HepG2 (cell line): ENCODE measurements at regions not wholly inside any gene's neighbourhood (a gene's known extent, or its start where the extent isn't known, plus 50 kb on each side); places are given as distances from the start of the nearest gene placed in this dataset.

Source experiments
- ATAC-seq: fragments of 200-7000 bp; cut with Tn5 transposase; 3 replicates; pipeline ENCODE4 v1.9.1; 2020; ENCODE audit warnings: mild to moderate bottlenecking, moderate library complexity
- BruUV-seq: library from RNA; stranded (reverse); fragments of 400-500 nt; replicated peaks from 2 replicates; lab custom pipeline; 2021; lab: Mats Ljungman, UMichigan
- CTCF ChIA-PET: fragments of 300-600 bp; formaldehyde crosslinking; extraction: SDS; loops from one replicate; lab custom pipeline; 2021; ENCODE audit warnings: low total read pairs, inconsistent platforms, low intra/inter-chr PET ratio; lab: Yijun Ruan, JAX
- POLR2A ChIA-PET: fragments of 350-600 bp; sonication (Branson Sonifier 250); formaldehyde crosslinking; loops from one replicate; lab custom pipeline; 2020; ENCODE audit warnings: antibody characterized with exemption, inconsistent platforms; lab: Yijun Ruan, JAX
- DNase-seq: peaks from one replicate; pipeline ENCODE4 v3.0.0-alpha.2; 2015; ENCODE audit warnings: low spot score
- FAIRE-seq: peaks from 3 replicates; lab custom pipeline; 2011; peaks lifted over from hg19 to GRCh38; lab: Jason Lieb, UNC
- H2AFZ ChIP-seq: one replicate; pipeline ENCODE4 v1.6.1; 2011; ENCODE audit warnings: low read length, inconsistent platforms
- H3K27ac ChIP-seq: fragments of 300-600 bp; 3 replicates; pipeline ENCODE4 v1.8.0; 2011; ENCODE audit warnings: mixed run types, mild to moderate bottlenecking, mixed read lengths, low read length, inconsistent platforms; ENCODE audit not compliant: insufficient read depth; ENCODE audit errors: extremely low read length
- H3K27me3 ChIP-seq, 2 experiments: fragments of 200-600 bp in 1 of 2; 2 replicates in 1 of 2; 3 replicates in 1 of 2; pipeline versions ENCODE4 v1.6.0 to v1.8.0; 2011; ENCODE audit warnings: low read length in 2 of 2, mild to moderate bottlenecking in 2 of 2, moderate library complexity in 2 of 2, inconsistent platforms in 1 of 2; ENCODE audit not compliant: insufficient read depth in 2 of 2, control insufficient read depth in 1 of 2
- H3K36me3 ChIP-seq, 2 experiments: fragments of 200-600 bp in 1 of 2; replicated peaks in 1 of 2; 2 replicates in 1 of 2; 3 replicates in 1 of 2; pipeline versions ENCODE4 v1.5.1 to v1.8.0; 2011; ENCODE audit warnings: low read length in 2 of 2, inconsistent platforms in 1 of 2; ENCODE audit not compliant: insufficient read depth in 2 of 2, control insufficient read depth in 1 of 2
- H3K4me1 ChIP-seq: 2 replicates; pipeline ENCODE4 v1.5.1; 2012; ENCODE audit warnings: low read length, inconsistent platforms; ENCODE audit not compliant: insufficient read depth
- H3K4me2 ChIP-seq: 2 replicates; pipeline ENCODE4 v1.6.0; 2011; ENCODE audit warnings: low read depth, low read length, inconsistent platforms
- H3K4me3 ChIP-seq, 3 experiments: fragments of 200-600 bp in 1 of 3; sonication (generic), shearing (Covaris generic) in 1 of 3; replicated peaks in 1 of 3; 2 replicates each; pipeline ENCODE4 v1.5.1; 2011 to 2016; ENCODE audit warnings: low read length in 3 of 3, inconsistent platforms in 2 of 3, low read depth in 2 of 3, mild to moderate bottlenecking in 2 of 3, control low read depth in 1 of 3, mixed read lengths in 1 of 3; ENCODE audit not compliant: insufficient read depth in 1 of 3
- H3K79me2 ChIP-seq: one replicate; pipeline ENCODE4 v1.6.1; 2011; ENCODE audit warnings: low read length, inconsistent platforms; ENCODE audit not compliant: insufficient read depth
- H3K9ac ChIP-seq: 2 replicates; pipeline ENCODE4 v1.6.0; 2011; ENCODE audit warnings: mild to moderate bottlenecking, low read depth, low read length, inconsistent platforms; ENCODE audit not compliant: insufficient read depth
- H3K9me3 ChIP-seq: 2 replicates; pipeline ENCODE4 v1.5.1; 2012; ENCODE audit warnings: mild to moderate bottlenecking, low read length
- H4K20me1 ChIP-seq: 2 replicates; pipeline ENCODE4 v1.6.0; 2011; ENCODE audit warnings: inconsistent platforms, mild to moderate bottlenecking, low read length, moderate library complexity; ENCODE audit not compliant: insufficient read depth
- ARNTL ChIP-seq: sonication (generic); formaldehyde crosslinking; IDR thresholded peaks from 2 replicates; pipeline ENCODE4 v1.4.0; 2020; ENCODE audit warnings: mild to moderate bottlenecking, missing genetic modification reagents
- CREB1 ChIP-seq, 2 experiments: fragments of 450-650 bp in 1 of 2; IDR thresholded peaks; 2 replicates each; pipeline ENCODE4 v1.6.1; 2016 to 2017; ENCODE audit warnings: control low read depth in 1 of 2, mild to moderate bottlenecking in 1 of 2, missing compliant biosample characterization in 1 of 2, missing genetic modification characterization in 1 of 2
- CTCF ChIP-seq: sonication (generic); formaldehyde crosslinking; IDR thresholded peaks from 2 replicates; pipeline ENCODE4 v1.5.0; 2020; ENCODE audit warnings: mild to moderate bottlenecking, missing genetic modification reagents, moderate library complexity
- GFI1 ChIP-seq: sonication (generic); formaldehyde crosslinking; IDR thresholded peaks from 2 replicates; pipeline ENCODE4 v1.5.0; 2020; ENCODE audit warnings: missing genetic modification reagents, mild to moderate bottlenecking, borderline replicate concordance
- MNT ChIP-seq: fragments of 450-650 bp; IDR thresholded peaks from 2 replicates; pipeline ENCODE4 v1.6.1; 2016
- PCBP1 ChIP-seq: fragments of 200-400 bp; formaldehyde crosslinking; IDR thresholded peaks from 2 replicates; pipeline ENCODE4 v1.6.1; 2017; ENCODE audit warnings: mild to moderate bottlenecking, low read depth, low read length, borderline replicate concordance
- SMARCC2 ChIP-seq: fragments of 450-650 bp; IDR thresholded peaks from 2 replicates; pipeline ENCODE4 v1.6.1; 2017; ENCODE audit warnings: antibody characterized with exemption, mild to moderate bottlenecking
- ZBTB21 ChIP-seq: sonication (generic); formaldehyde crosslinking; IDR thresholded peaks from 2 replicates; pipeline ENCODE4 v1.4.0; 2020; ENCODE audit warnings: missing genetic modification reagents
- ZKSCAN8 ChIP-seq: IDR thresholded peaks from 2 replicates; pipeline ENCODE4 v1.6.1; 2016; ENCODE audit warnings: borderline replicate concordance, missing genetic modification reagents, missing compliant biosample characterization
- ZNF136 ChIP-seq: sonication (generic); formaldehyde crosslinking; IDR thresholded peaks from 2 replicates; pipeline ENCODE4 v1.8.1; 2022; ENCODE audit warnings: low read depth, mild to moderate bottlenecking, moderate library complexity, missing genetic modification reagents
- ZNF331 ChIP-seq: sonication (generic); formaldehyde crosslinking; IDR thresholded peaks from 2 replicates; pipeline ENCODE4 v1.4.0; 2020; ENCODE audit warnings: missing genetic modification reagents
- ZNF383 ChIP-seq: sonication (generic); formaldehyde crosslinking; IDR thresholded peaks from 2 replicates; pipeline ENCODE4 v1.4.0; 2020; ENCODE audit warnings: missing genetic modification reagents, mild to moderate bottlenecking, borderline replicate concordance
- ZNF619 ChIP-seq: sonication (generic); formaldehyde crosslinking; IDR thresholded peaks from 2 replicates; pipeline ENCODE4 v1.4.0; 2020; ENCODE audit warnings: mild to moderate bottlenecking, missing genetic modification reagents
- whole genome bisulfite sequencing: methylation state at CpG from one replicate; pipeline ENCODE4 v1.1.6; 2017; ENCODE audit warnings: low lambda C conversion rate; 5-methylcytosine and 5-hydroxymethylcytosine counted together
- in situ Hi-C: cut with HindIII; loops from 2 replicates; pipeline ENCODE4 v1.10.0; 2017; ENCODE audit warnings: low pct_unique_long_range_greater_than_20kb; ENCODE audit not compliant: extremely low pct_ligation_motif_present
- intact Hi-C: fragments of 100-400 bp; cut with micrococcal nuclease; formaldehyde crosslinking; loops from one replicate; pipeline ENCODE4 v1.10.0; 2022; ENCODE audit not compliant: unreplicated experiment

DNA sequence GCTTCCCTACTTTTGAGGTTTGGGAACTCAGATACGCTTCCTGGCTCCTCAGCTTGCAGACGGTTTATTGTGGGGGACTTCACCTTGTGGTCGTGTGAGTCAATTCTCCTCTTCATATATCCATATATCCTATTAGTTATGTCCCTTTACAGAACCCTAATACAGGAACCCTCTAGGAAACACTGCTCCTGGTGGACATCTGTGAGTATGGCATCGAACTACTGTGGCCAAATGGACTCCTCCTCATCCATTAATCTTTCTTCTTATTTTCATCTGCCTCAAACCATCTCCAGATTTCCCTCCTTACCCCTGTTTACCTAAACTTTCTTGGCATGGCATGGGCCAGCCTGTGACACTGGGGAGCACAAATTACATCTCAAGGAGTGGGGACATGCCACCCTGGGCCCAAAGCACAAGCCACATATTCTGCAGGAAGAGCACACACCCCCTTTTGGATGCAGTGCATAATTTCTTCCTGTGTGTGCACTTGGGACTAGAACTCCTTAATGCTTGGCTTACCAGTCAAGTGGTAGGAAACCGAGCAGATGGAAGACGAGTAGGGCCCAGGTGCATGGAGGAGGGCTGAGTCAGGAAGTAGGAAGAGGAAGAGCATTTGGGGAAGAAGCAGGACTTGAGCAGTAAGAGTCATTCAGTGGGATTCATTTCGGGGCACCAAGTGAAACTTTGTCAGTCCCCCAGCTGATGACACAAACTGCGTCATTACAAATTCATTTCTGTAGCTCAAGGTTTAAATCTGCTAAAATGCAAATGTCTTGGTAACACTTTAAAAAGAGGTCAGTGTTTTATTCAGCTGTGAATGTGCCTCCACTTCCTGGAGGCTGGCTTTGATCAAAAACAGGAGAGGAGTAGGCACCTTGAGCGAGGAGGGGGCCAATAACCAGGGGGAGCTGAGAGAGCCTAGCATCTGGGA, 80.8 kb upstream of the PLXNA4 start:
- CTCF ChIA-PET = no interaction called here
- intact Hi-C loops = no loop called here
- H3K27ac ChIP-seq = no peak overlapping the region
- H3K4me2 ChIP-seq = no peak overlapping the region
- no peaks in the 10 kb centered on the region for H3K79me2 ChIP-seq
- ATAC-seq (peak; percentile 84), FAIRE-seq (no peak)
- no TSS peak for BruUV-seq
- TF ChIP-seq CTCF (CRISPR knock-in tag) = 0 out of 2 replicates have a peak, but pooled peaks have one; percentile 21
- peak; percentile 37; the same call in 1 of the 2 replicates for TF ChIP-seq CREB1 (IDR thresholded peaks at IDR 0.05)
- TF ChIP-seq CREB1 (CRISPR knock-in tag; IDR thresholded peaks at IDR 0.05) = no peak
- TF ChIP-seq ZNF619 (CRISPR knock-in tag) = no peak
- TF ChIP-seq, all 625 proteins: peak for 2
- Histone ChIP-seq H3K9me3 (no peaks in the 10 kb centered on the region), H3K27me3 (peaks cover 2 to 9% of the 10 kb centered on the region in 2 experiments; a peak in 3 of 5 replicates), H4K20me1 (no peaks in the 10 kb centered on the region), H3K4me3 (no peak overlapping the region), H2AFZ (no peak overlapping the region), H3K4me1 (no peaks in the 10 kb centered on the region), H3K36me3 (no peaks in the 10 kb centered on the region), H3K9ac (no peak overlapping the region)
- no peak for DNase-seq
- WGBS = 2% methylated on average over 8 of the region's 9 CpGs
- POLR2A ChIA-PET = no interaction called here
- in situ Hi-C loops = no loop called here

- H3K9ac ChIP-seq = no peak overlapping the region
- intact Hi-C loops = no loop called here
- no peak overlapping the region for H2AFZ ChIP-seq
- ATAC-seq (no peak), FAIRE-seq (no peak), DNase-seq (no peak)
- H3K9me3 ChIP-seq = no peaks in the 10 kb centered on the region
- in situ Hi-C loops = no loop called here
- H3K4me2 ChIP-seq = no peak overlapping the region
- H3K4me1 ChIP-seq = no peaks in the 10 kb centered on the region
- H3K79me2 ChIP-seq = no peaks in the 10 kb centered on the region
- H4K20me1 ChIP-seq = no peaks in the 10 kb centered on the region
- 68% methylated on average over 3 of the region's 3 CpGs for WGBS
- no peak overlapping the region for H3K27ac ChIP-seq
- TF ChIP-seq GFI1 (no peak), ZNF331 (CRISPR knock-in tag) (no peak), ZNF383 (CRISPR knock-in tag) (no peak), ZKSCAN8 (CRISPR knock-in tag) (no peak), PCBP1 (no peak), ZBTB21 (CRISPR knock-in tag) (no peak), ZNF136 (CRISPR knock-in tag) (no peak), ARNTL (no peak), SMARCC2 (no peak), MNT (no peak)
- no peak overlapping the region for H3K4me3 ChIP-seq
- ChIA-PET POLR2A (no interaction called here), CTCF (no interaction called here)
- no TSS peak for BruUV-seq
- H3K27me3 ChIP-seq = peaks cover 2 to 9% of the 10 kb centered on the region in 2 experiments; a peak in 3 of 5 replicates
- H3K36me3 ChIP-seq = no peaks in the 10 kb centered on the region
Measured at GRCh38 chr7:132656341-132656740, 80.1 kb upstream of the PLXNA4 start.
